K562 (cell line): ENCODE measurements at regions not wholly inside any gene's neighbourhood (a gene's known extent, or its start where the extent isn't known, plus 50 kb on each side); places are given as distances from the start of the nearest gene placed in this dataset.

Experiments
- ATAC-seq: fragments of 200-7000 bp; cut with Tn5 transposase; 3 replicates; pipeline ENCODE4 v1.9.1; 2020; ENCODE audit warnings: moderate library complexity
- BruUV-seq: library from RNA; stranded (reverse); fragments of 400-500 nt; replicated peaks from 2 replicates; lab custom pipeline; 2021; lab: Mats Ljungman, UMichigan
- CTCF ChIA-PET: fragments of 300-600 bp; formaldehyde crosslinking; extraction: SDS; loops from one replicate; lab custom pipeline; 2021; ENCODE audit warnings: low intra/inter-chr PET ratio; lab: Yijun Ruan, JAX
- POLR2A ChIA-PET: fragments of 300-600, 350-650 bp; sonication (Branson Sonifier 250); formaldehyde crosslinking; extraction: SDS; loops from one replicate; lab custom pipeline; 2021; ENCODE audit warnings: antibody characterized with exemption, inconsistent platforms; lab: Yijun Ruan, JAX
- DNase-seq, 4 experiments: peaks; one replicate each; pipeline versions ENCODE4 v3.0.0 to v3.0.0-alpha.2; 2011 to 2018; ENCODE audit warnings: low spot score in 3 of 4, mixed read lengths in 3 of 4; ENCODE audit errors: extremely low read depth in 1 of 4
- FAIRE-seq: peaks from 2 replicates; lab custom pipeline; 2011; peaks lifted over from hg19 to GRCh38; lab: Jason Lieb, UNC
- H2AFZ ChIP-seq: 2 replicates; pipeline ENCODE4 v1.6.0; 2011; ENCODE audit warnings: low read depth, low read length, control low read depth, inconsistent platforms
- H3K27ac ChIP-seq: fragments of 200-600 bp; 3 replicates; pipeline ENCODE4 v1.8.0; 2011; ENCODE audit warnings: low read depth, mild to moderate bottlenecking, control low read depth, inconsistent platforms, low read length, moderate library complexity, mixed read lengths; ENCODE audit errors: extremely low read depth
- H3K27me3 ChIP-seq, 2 experiments: fragments of 300-600 bp in 1 of 2; 2 replicates in 1 of 2; 3 replicates in 1 of 2; pipeline versions ENCODE4 v1.6.0 to v1.8.0; 2011; ENCODE audit warnings: inconsistent platforms in 2 of 2, low read length in 2 of 2, mild to moderate bottlenecking in 1 of 2, mixed read lengths in 1 of 2, moderate library complexity in 1 of 2; ENCODE audit not compliant: control insufficient read depth in 2 of 2, insufficient read depth in 2 of 2
- H3K36me3 ChIP-seq: fragments of 300-600 bp; 3 replicates; pipeline ENCODE4 v1.8.0; 2011; ENCODE audit warnings: mild to moderate bottlenecking, low read length, inconsistent platforms; ENCODE audit not compliant: control insufficient read depth, insufficient read depth
- H3K4me1 ChIP-seq, 2 experiments: fragments of 200-600 bp in 1 of 2; replicated peaks in 1 of 2; 2 replicates in 1 of 2; 3 replicates in 1 of 2; pipeline versions ENCODE4 v1.5.1 to v1.8.0; 2011; ENCODE audit warnings: inconsistent platforms in 2 of 2, low read length in 2 of 2, mild to moderate bottlenecking in 1 of 2, mixed read lengths in 1 of 2, moderate library complexity in 1 of 2; ENCODE audit not compliant: control insufficient read depth in 2 of 2, insufficient read depth in 2 of 2
- H3K4me2 ChIP-seq: 2 replicates; pipeline ENCODE4 v1.6.1; 2011; ENCODE audit warnings: low read length, control low read depth, inconsistent platforms, mixed read lengths; ENCODE audit not compliant: insufficient read depth
- H3K4me3 ChIP-seq: fragments of 200-600 bp; sonication (generic), shearing (Covaris generic); 2 replicates; pipeline ENCODE4 v1.5.1; 2016; ENCODE audit warnings: control low read depth, inconsistent platforms
- H3K79me2 ChIP-seq: fragments of 200-600 bp; 3 replicates; pipeline ENCODE4 v1.8.0; 2011; ENCODE audit warnings: low read length, inconsistent platforms; ENCODE audit not compliant: control insufficient read depth, insufficient read depth
- H3K9ac ChIP-seq, 2 experiments: 2 replicates each; pipeline versions ENCODE4 v1.6.0 to v1.6.1; 2011; ENCODE audit warnings: low read depth in 2 of 2, low read length in 2 of 2, control low read depth in 1 of 2, inconsistent platforms in 1 of 2, mild to moderate bottlenecking in 1 of 2, mixed read lengths in 1 of 2; ENCODE audit not compliant: insufficient read depth in 1 of 2
- H3K9me1 ChIP-seq: one replicate; pipeline ENCODE4 v1.6.0; 2011; ENCODE audit warnings: inconsistent platforms, mild to moderate bottlenecking, low read length, moderate library complexity; ENCODE audit not compliant: control insufficient read depth, insufficient read depth
- H3K9me3 ChIP-seq: replicated peaks from 2 replicates; pipeline ENCODE4 v1.5.1; 2011; ENCODE audit warnings: low read depth, low read length, inconsistent platforms; ENCODE audit not compliant: control insufficient read depth, insufficient read depth
- H4K20me1 ChIP-seq: replicated peaks from 2 replicates; pipeline ENCODE4 v1.6.1; 2011; ENCODE audit warnings: low read length, inconsistent platforms, mixed read lengths; ENCODE audit not compliant: control insufficient read depth, insufficient read depth
- ADNP ChIP-seq: fragments of 200-800 bp; sonication (Bioruptor generic); IDR thresholded peaks from 2 replicates; pipeline ENCODE4 v1.6.1; 2016; ENCODE audit warnings: missing genetic modification characterization, missing compliant biosample characterization
- ARID1B ChIP-seq: fragments of 450-650 bp; IDR thresholded peaks from 2 replicates; pipeline ENCODE4 v1.6.1; 2016; ENCODE audit warnings: antibody characterized with exemption, mild to moderate bottlenecking, inconsistent platforms
- LEF1 ChIP-seq: fragments of 450-650 bp; IDR thresholded peaks from 2 replicates; pipeline ENCODE4 v1.6.1; 2016; ENCODE audit warnings: mild to moderate bottlenecking
- MAFG ChIP-seq: fragments of 450-650 bp; conservative IDR thresholded peaks from 2 replicates; pipeline ENCODE4 v1.6.1; 2016; ENCODE audit warnings: missing genetic modification characterization, missing compliant biosample characterization
- NFE2 ChIP-seq: IDR thresholded peaks from 2 replicates; pipeline ENCODE4 v1.6.1; 2014; ENCODE audit warnings: antibody characterized with exemption, low read depth
- NUFIP1 ChIP-seq: fragments of 450-650 bp; IDR thresholded peaks from 2 replicates; pipeline ENCODE4 v1.6.1; 2018; ENCODE audit not compliant: partially characterized antibody
- POLR2H ChIP-seq: IDR thresholded peaks from 2 replicates; pipeline ENCODE4 v1.6.1; 2016; ENCODE audit warnings: missing genetic modification characterization, low read depth, mild to moderate bottlenecking, control low read depth, missing compliant biosample characterization, moderate library complexity
- PTTG1 ChIP-seq: fragments of 450-650 bp; IDR thresholded peaks from 2 replicates; pipeline ENCODE4 v1.6.1; 2016; ENCODE audit warnings: low read depth, mild to moderate bottlenecking, missing genetic modification characterization, missing compliant biosample characterization
- SMC3 ChIP-seq: conservative IDR thresholded peaks from 2 replicates; pipeline ENCODE4 v1.6.1; 2011; ENCODE audit warnings: low read depth, low read length, improper control_type of control experiment; ENCODE audit not compliant: insufficient read depth
- TAF7 ChIP-seq: fragments of 450-650 bp; IDR thresholded peaks from 2 replicates; pipeline ENCODE4 v1.6.1; 2016; ENCODE audit warnings: missing genetic modification characterization, missing compliant biosample characterization
- TRIM24 ChIP-seq, 2 experiments: fragments of 450-650 bp; IDR thresholded peaks; 2 replicates each; pipeline ENCODE4 v1.6.1; 2016
- U2AF1 ChIP-seq: fragments of 200-400 bp; formaldehyde crosslinking; optimal IDR thresholded peaks from 2 replicates; pipeline ENCODE3; 2017; ENCODE audit warnings: mild to moderate bottlenecking, low read depth, low read length, moderate library complexity
- ZEB2 ChIP-seq: fragments of 450-650 bp; IDR thresholded peaks from 2 replicates; pipeline ENCODE4 v1.6.1; 2016
- WGBS: fragments of 100-300 bp; shearing (Covaris generic); methylation state at CpG from one replicate; pipeline ENCODE4 v1.1.6; 2016; ENCODE audit warnings: low coverage, mixed read lengths; ENCODE audit not compliant: insufficient coverage; ENCODE audit errors: missing lambda C conversion rate; 5-methylcytosine and 5-hydroxymethylcytosine counted together
- in situ Hi-C: fragments of 300-500 bp; cut with MboI; formaldehyde crosslinking; loops from 4 replicates; pipeline ENCODE4 v1.15.0; 2018; ENCODE audit warnings: inconsistent platforms, mixed read lengths
- intact Hi-C: fragments of 100-400 bp; cut with micrococcal nuclease; formaldehyde crosslinking; loops from 2 replicates; pipeline ENCODE4 v1.14.2; 2022
- TF ChIP-seq, protein P1 (sequence below), 2 experiments: fragments of 450-650 bp; conservative IDR thresholded peaks; 2 replicates each; pipeline ENCODE4 v1.6.1; 2017; ENCODE audit warnings: mild to moderate bottlenecking in 2 of 2, moderate library complexity in 2 of 2
- TF ChIP-seq, protein P2 (sequence below): fragments of 450-650 bp; conservative IDR thresholded peaks from 2 replicates; pipeline ENCODE4 v1.6.1; 2016; ENCODE audit warnings: missing genetic modification characterization, low read depth, mild to moderate bottlenecking, control low read depth, missing compliant biosample characterization

DNA sequence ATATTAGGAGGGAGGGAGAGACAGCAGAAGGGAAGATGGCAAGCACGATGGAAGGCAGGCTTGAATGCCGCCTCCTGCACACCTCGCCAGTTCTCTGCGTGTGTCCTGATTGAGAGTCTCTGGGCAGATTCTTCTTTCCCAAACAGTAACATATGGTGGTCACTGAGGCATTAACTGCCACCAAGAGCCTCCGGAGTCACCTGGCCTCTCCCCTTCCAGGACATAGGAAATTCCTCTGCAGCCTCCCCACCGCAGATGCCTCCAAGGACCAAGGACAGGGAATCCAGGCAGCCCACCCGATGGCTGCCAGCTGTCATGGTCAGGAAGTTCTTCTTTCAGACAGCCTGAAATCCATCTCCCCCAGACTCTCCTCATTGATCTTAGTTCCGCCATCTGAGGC lies 149.3 kb downstream of the ENGASE start:
- intact Hi-C loops (no loop called here), in situ Hi-C loops (no loop called here)
- CTCF ChIA-PET, result no interaction called here
- no peak for ATAC-seq
- Histone ChIP-seq H3K9ac (no peak overlapping the region), H3K79me2 (no peaks in the 10 kb centered on the region), H3K36me3 (no peaks in the 10 kb centered on the region), H2AFZ (no peak overlapping the region), H3K4me3 (no peak overlapping the region), H3K4me2 (no peak overlapping the region), H3K4me1 (peaks cover 0 to 4% of the 10 kb centered on the region in 2 experiments; a peak in 1 of 5 replicates), H3K27me3 (peaks cover 5 to 75% of the 10 kb centered on the region in 2 experiments; a peak in 4 of 5 replicates), H4K20me1 (0 out of 2 replicates have a peak, but pooled peaks cover 6% of the 10 kb centered on the region), H3K27ac (no peak overlapping the region), H3K9me3 (no peaks in the 10 kb centered on the region), H3K9me1 (no peaks in the 10 kb centered on the region)
- no peak for FAIRE-seq
- BruUV-seq, result no TSS peak
- under 1% methylated on average over 8 of the region's 8 CpGs for WGBS
- DNase-seq, result no peak
- TF ChIP-seq ZEB2 (no peak), NFE2 (no peak), ADNP (tag) (no peak), MAFG (no peak), TAF7 (tag) (no peak), ARID1B (no peak), PTTG1 (tag) (no peak), TRIM24 (IDR thresholded peaks at IDR 0.05) (no peak), POLR2H (tag) (no peak), NUFIP1 (no peak), LEF1 (no peak), SMC3 (no peak), U2AF1 (no peak)
- TF ChIP-seq, protein P1, sequence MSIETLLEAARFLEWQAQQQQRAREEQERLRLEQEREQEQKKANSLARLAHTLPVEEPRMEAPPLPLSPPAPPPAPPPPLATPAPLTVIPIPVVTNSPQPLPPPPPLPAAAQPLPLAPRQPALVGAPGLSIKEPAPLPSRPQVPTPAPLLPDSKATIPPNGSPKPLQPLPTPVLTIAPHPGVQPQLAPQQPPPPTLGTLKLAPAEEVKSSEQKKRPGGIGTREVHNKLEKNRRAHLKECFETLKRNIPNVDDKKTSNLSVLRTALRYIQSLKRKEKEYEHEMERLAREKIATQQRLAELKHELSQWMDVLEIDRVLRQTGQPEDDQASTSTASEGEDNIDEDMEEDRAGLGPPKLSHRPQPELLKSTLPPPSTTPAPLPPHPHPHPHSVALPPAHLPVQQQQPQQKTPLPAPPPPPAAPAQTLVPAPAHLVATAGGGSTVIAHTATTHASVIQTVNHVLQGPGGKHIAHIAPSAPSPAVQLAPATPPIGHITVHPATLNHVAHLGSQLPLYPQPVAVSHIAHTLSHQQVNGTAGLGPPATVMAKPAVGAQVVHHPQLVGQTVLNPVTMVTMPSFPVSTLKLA (conservative IDR thresholded peaks at IDR 0.05), result no peak
- TF ChIP-seq, protein P2, sequence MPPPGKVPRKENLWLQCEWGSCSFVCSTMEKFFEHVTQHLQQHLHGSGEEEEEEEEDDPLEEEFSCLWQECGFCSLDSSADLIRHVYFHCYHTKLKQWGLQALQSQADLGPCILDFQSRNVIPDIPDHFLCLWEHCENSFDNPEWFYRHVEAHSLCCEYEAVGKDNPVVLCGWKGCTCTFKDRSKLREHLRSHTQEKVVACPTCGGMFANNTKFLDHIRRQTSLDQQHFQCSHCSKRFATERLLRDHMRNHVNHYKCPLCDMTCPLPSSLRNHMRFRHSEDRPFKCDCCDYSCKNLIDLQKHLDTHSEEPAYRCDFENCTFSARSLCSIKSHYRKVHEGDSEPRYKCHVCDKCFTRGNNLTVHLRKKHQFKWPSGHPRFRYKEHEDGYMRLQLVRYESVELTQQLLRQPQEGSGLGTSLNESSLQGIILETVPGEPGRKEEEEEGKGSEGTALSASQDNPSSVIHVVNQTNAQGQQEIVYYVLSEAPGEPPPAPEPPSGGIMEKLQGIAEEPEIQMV, result no peak
- POLR2A ChIA-PET, result interaction anchor here (0.6 kb wide), 1 partner anchor 1423 kb away, joined by 5 read pairs; no protein-coding TSS in a partner anchor
